HL-60/S4 treated with phorbol 12-myristate 13-acetate at 8.2 ng/mL for 4 days and 3 days (cell line): ENCODE measurements at regions not wholly inside any gene's neighbourhood (a gene's known extent, or its start where the extent isn't known, plus 50 kb on each side); places are given as distances from the start of the nearest gene placed in this dataset.
"Not testable (repeated sequence)": the region's sequence is repeated elsewhere in the genome, so short reads cannot be mapped to it uniquely, and the experiment has no call there.

Experiments used
- in situ Hi-C: fragments of 300-500 bp; cut with MboI; formaldehyde crosslinking; loops from 2 replicates; pipeline ENCODE4 v1.15.0; 2022; ENCODE audit warnings: low sequenced_read_pairs

DNA sequence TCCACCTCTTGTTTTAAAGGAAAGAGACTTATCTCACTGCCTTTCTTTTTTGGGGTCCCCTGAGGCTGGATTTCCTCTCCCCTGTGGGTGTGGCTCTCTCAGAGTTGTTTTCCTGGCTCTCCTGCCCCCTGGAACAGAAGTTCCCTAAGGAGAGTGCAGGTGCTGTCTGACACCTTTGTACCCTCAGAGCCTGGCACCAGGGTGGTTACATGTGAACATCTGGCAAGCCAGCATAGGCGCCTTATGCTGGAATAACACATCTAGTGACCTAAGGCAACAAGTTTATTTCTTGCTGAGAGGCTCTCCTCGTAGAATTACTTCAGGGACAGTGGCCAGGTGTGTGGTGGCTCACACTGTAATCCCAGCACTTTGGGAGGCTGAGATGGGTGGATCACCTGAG lies 172.9 kb upstream of the PTCH1 start:
- in situ Hi-C loops = no loop called here

DNA sequence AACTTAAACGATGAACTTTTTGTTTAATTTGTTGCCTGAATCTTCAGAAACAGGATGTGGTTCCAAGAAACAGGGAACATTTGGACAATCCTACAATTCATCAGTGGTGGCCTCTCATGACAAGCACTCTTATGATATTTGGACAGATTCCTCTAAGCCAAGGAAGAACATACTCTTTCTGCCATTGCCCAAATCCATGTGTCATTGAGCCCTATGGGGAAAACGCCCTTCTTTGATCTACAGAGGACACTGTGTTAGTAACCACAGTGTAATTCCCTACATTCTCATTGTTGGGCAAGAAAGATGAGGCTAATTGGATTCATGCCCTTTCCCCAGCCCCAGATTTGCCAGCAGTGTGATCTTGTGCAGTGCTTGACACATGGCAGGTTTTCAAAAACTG lies 167.7 kb upstream of the PTCH1 start:
- in situ Hi-C loops = no loop called here

DNA sequence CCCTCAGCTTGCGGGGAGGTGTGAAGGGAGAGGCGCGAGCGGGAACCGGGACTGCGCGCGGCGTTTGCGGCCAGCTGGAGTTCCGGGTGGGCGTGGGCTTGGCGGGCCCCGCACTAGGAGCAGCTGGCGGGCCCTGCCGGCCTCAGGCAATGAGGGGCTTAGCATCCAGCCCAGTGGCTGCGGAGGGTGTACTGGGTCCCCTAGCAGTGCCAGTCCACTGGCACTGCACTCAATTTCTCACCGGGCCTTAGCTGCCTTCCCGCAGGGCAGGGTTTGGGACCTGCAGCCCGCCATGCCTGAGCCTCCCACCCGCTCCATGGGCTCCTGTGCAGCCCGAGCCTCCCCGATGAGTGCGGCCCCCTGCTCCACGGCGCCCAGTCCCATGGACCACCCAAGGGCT lies 163.5 kb upstream of the PTCH1 start:
- in situ Hi-C loops = not testable (repeated sequence)

DNA sequence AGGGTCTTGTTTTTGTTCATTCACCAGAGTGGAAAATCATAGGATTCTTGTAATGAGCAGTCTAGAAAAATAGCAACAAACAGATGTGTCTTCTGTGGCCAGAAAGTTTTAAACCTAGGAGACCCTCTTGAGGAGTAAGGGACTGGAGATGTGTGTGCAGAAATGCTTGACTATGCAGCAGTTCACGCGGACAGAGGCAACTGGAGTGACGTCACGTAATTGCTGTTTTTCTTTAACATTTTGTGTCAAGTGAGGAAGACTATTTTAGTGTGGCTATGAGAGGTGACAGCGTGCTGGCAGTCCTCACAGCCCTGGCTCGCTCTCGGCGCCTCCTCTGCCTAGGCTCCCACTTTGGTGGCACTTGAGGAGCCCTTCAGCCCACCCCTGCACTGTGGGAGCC lies 163.1 kb upstream of the PTCH1 start:
- in situ Hi-C loops = no loop called here

DNA sequence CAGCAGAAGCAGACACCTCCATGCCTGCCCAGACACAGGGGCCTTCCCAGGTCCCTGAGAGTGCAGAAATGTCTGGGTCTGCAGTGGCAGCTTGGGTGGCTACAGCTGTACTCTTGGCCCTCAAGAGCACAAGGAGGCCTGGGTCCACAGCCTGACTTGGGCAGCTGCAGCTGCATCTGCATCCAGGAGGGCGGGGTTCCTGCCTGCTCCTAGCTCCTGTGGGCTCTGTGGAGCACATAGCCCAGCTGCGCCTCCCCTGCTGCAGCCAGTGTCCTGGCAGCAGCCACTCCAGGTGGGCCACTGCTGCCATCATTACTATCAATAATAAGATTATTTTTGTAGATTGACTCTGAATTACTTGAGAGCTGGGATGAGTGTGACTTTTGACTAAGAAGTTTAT lies 162.0 kb upstream of the PTCH1 start:
- in situ Hi-C loops = no loop called here

DNA sequence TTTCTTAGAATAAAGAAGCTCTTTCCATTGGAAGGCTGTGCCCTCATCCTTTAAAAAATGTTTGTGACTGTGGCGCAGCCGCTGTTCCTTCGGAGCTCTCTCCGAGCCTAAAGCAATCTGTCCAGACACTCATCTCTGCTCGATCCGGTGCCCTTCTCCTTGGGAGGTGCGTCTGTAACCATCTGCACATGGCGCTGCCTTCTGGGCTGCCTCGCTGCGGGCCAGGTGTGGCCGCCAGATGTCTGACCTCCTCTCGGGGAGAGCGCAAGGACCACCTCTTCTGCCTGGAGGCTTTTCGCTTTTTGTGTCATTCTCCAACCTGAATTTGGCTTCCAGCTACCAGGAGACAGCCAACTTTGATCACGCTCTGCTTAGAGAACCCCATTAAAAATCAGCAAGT lies 153.4 kb upstream of the PTCH1 start:
- in situ Hi-C loops = no loop called here

DNA sequence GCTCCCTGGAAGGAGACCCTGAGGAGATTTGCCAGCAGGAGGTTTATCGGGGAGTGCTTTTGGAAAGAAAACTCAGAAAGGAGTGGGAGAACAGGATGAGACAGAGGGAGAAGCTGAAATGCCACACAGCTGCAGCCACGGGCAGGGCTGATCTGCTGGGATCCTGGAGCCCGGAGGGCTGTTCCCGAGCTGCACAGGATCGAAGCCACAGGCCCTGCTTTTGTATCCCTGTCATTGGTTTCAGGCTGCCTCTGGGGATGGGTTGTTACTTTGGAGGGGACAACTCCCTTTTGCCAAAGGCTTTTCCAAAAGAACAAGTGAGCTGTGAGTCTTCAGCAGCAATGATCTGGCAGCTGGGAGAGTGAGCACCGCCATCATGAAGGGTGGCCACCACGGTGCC lies 152.5 kb upstream of the PTCH1 start:
- in situ Hi-C loops = no loop called here

- in situ Hi-C loops = no loop called here
Measured at GRCh38 chr9:95667789-95668188, 151.0 kb upstream of the PTCH1 start.

DNA sequence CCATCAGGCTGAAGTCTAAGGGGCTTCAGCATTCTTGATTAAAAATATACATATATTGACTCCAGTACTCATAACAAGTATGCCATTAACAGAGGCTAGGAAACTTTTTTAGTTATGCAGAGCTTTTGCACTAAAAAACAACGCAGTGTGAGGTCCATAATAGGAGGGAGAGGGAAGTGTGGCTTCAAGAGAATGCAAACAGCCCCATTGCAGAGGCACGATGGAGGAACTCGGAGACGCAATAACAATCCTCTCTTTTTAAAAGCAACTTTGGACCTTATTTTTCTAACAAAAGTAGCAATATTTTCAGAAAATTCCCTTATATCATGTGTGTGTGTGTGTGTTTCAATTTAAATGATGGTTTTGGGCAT lies 150.0 kb upstream of the PTCH1 start:
- in situ Hi-C loops = no loop called here

- in situ Hi-C loops = no loop called here
Measured at GRCh38 chr9:95666096-95666784, 149.5 kb upstream of the PTCH1 start.

DNA sequence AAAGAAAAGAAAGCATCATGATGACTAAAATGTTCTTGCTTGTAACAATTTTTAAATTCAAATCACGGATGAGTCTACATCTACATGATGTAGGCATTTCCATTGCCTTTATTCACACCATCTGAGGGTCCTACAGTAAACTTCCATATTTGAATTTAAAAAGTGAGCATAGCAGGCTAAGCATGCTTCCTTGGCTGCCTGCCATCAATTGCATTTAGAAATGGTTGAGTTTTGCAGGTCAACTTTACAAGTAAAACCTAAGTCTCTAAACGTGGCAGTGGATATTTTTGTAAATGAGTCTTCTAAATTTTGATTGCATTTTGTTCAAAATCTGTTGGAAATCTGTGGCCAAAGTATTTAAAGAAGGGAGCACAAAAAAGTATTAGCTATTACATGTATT lies 136.5 kb upstream of the PTCH1 start:
- in situ Hi-C loops = no loop called here

DNA sequence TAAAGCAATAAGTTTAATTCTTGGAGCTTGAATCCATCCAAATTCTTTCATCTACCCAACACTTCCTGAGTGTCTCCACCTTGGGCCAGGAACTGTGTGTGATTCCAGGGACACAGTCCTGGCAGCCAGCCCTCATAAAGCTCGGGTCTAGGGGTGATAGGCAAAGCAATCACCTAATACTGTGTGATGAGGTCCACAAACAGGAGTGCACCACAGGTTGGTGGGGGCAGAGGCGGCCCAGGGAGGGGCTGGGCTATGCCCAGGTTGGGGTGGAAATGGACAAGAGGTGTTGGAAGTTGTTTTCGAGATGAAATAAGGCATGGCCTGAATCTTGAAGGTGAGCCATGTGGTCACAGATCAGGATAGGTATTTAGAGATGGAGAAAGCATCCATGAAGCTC lies 133.9 kb upstream of the PTCH1 start:
- in situ Hi-C loops = no loop called here

DNA sequence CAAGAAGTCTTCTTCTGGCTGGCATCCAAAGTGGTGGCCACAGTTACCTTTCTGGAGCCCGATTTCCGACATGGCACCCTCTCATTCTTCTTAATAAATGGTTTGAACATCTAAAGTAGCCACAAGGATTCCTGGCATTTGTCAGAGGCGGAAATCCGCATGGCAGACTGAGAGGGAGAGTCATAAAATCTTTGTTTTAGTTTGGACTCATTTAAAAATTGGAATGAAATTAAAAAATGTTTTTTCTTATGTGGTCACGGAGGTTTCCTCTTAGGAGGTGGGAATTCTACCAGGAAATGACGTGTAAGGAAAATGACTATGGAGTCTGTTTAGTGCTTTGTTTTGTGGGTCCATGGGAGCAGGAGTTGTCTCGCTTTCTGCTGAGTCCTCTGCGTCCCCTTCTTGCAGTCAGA lies 133.0 kb upstream of the PTCH1 start:
- in situ Hi-C loops = no loop called here

DNA sequence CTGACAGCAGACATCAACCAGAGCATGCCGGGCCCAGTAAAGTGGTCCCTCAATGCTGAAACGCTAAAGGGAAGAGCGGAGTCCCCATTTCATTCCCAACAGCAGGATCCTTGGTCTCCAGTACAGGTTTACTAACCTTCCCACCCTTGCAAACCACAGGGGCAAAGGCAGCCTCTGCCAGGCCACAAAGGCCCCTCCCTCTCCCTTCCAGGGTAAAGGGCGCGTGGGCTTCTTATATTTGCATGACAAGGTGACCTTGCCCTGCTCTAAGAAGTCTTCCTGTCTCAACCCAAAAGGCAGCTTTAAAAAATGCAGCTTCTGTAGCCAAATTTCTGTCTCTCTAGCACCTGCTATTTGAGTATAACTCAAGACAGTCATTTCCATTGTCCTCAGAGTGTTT lies 131.5 kb upstream of the PTCH1 start:
- in situ Hi-C loops = no loop called here

- in situ Hi-C loops = no loop called here
Measured at GRCh38 chr9:95645992-95646391, 129.2 kb upstream of the PTCH1 start.

- in situ Hi-C loops = no loop called here
Measured at GRCh38 chr9:95645579-95645978, 128.8 kb upstream of the PTCH1 start.

DNA sequence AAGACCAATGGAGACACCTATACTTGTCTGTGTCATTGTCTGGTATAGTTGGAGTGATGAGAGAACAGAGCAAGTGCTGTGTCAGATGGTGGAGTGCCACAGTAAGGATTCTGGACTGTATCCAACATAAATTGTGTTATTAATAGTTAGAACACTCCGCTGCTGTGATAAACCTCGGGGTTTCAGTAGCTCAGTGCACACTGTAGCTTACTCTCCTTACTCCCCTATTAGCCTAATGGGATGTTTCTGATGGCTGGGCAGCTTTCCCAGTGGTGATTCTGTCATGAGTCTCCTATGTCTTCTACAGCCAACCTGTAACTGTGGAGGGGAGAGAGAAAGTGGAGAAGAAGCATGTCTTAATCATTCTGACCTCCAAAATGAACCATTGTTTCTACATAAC lies 127.6 kb upstream of the PTCH1 start:
- in situ Hi-C loops = no loop called here

DNA sequence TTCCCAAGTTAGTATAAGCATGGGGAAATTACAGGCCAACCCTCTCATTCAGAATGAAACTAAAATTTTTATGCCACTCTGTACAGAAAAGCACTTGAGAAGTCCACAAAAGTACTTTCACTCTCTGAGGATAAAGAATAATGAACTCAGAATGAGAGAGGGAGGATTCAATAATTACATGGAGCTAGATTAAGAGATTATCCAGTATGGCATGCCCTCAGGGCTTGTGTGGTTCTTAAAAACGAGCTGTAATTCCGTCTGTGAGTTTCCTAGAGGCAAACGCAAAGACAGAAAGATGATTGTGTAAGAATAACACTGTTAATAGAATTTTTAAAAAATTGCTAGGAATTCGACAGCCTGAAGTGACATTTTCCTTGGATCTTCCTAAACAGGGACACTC lies 126.8 kb upstream of the PTCH1 start:
- in situ Hi-C loops = no loop called here

DNA sequence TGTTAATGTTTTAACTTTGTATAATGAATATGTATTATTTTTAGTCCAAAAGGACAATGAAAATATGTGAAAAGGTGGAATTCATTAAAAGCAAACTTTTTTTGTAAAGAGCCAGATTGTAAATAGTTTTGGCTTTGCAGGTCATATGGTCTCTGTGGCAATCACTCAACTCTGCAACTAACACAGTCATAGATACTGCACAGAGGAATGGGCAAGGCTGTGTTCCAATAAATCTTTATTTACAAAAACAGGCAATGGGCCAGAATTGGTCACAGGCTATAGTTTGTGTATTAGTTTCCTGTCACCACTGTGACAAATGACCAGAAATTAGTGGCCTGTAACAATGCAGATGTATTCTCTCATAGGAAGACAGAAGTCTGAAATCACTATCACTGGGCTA lies 125.4 kb upstream of the PTCH1 start:
- in situ Hi-C loops = no loop called here

DNA sequence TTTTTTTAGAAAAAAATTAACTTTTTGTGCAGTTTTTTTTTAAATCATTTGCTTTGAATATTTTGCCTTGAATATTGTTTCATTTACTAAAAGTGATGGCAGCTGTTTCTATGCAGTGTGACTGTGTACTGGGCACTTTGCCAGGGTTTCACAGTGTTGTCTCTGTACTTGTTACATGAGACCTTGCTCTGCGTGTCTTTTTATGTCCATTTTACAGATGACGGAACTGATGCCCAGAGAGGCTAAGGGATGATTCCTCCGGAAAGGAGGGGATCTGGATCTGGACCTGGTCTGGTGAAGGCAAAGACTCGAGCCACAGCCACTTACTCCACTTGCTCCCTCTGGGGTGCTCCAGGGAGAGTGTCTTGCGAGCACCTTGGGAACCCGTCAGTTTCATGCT lies 124.8 kb upstream of the PTCH1 start:
- in situ Hi-C loops = no loop called here

- in situ Hi-C loops = no loop called here
Measured at GRCh38 chr9:95640336-95640735, 123.6 kb upstream of the PTCH1 start.

DNA sequence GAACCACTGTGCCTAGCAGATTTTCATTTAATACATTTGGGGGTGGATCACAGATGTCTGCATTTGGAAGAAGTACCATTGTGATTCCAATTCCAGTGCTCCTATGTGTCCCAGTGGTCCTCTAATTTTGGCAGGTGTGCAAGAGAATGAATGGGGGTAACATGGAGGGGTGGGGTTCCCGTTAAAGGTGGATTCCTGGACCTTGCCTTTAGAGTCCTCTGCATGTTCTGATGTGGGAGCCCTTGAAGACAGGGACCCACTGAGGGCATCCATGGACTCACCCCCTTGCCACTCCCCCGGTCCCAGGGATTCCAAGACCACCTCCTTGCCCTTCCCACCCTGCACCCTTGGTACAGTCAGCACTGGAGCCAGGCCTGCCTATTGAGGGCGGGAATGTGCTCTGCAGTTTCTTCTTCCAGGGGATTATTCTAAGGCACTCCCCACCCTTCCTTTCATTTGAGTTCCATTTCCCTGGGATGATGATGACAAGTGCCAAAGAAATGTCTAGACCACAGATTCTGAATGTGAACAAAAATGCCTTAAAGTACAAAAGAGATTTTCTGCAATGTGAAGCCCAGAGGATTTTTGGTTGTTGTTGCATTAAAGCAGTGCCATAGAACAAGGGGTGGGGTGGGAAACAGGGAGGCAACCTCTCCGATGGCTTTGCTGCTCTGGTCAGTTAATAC lies 119.4 kb upstream of the PTCH1 start:
- in situ Hi-C loops = no loop called here

GRCh38 chr9:95634536-95634935 lies 117.8 kb upstream of the PTCH1 start:
- in situ Hi-C loops = no loop called here
